ENCODE measurements at regions not wholly inside any gene's neighbourhood (a gene's known extent, or its start where the extent isn't known, plus 50 kb on each side); places are given as distances from the start of the nearest gene placed in this dataset.

DNA sequence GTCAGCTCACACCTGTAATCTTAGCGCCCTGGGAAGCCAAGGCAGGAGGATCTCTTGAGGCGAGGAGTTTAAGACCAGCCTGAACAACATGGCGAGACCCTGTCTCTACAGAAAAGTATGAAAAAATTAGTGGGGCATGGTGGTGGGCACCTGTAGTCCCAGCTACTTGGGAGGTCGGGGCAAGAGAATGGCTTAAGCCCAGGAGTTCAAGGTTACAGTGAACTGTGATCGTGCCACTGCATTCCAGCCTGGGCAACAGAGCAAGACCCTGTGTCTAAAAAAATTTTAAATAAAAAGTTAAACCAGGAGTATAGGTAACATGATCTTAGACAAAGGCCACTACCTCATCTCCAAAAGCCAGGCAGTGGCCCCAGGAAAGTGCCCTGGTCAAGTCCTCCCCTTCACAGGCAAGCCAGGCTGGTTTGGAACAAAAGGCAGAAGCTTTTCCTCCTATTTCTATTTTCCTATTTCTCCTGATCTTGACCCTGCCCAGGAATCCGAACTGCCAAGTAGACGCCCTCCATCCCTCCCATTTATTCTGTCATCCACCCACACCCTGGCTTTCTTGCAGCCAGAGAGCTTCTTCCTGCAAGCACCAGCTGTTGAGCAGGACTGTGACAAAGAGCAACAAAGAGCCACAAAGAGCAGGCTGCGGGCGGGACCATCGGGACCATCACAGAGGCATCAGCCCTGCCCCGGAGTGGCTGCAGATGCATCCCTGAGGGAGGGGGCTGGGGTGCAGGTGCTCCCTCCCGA, 149.9 kb upstream of the AFDN start (continued):
- no peak for TF ChIP-seq ZFX (CRISPR knock-in tag; IDR thresholded peaks at IDR 0.05; ENCODE audit: low read depth)
- no peak for TF ChIP-seq CBX5 (CRISPR knock-in tag; IDR thresholded peaks at IDR 0.05; ENCODE audit: borderline replicate concordance)
- TF ChIP-seq SIN3B (IDR thresholded peaks at IDR 0.05; ENCODE audit: low read length): no peak
- TF ChIP-seq POGZ (CRISPR knock-in tag; IDR thresholded peaks at IDR 0.05): peak; percentile 46; the same call in 1 of the 2 replicates
- TF ChIP-seq, protein P1, sequence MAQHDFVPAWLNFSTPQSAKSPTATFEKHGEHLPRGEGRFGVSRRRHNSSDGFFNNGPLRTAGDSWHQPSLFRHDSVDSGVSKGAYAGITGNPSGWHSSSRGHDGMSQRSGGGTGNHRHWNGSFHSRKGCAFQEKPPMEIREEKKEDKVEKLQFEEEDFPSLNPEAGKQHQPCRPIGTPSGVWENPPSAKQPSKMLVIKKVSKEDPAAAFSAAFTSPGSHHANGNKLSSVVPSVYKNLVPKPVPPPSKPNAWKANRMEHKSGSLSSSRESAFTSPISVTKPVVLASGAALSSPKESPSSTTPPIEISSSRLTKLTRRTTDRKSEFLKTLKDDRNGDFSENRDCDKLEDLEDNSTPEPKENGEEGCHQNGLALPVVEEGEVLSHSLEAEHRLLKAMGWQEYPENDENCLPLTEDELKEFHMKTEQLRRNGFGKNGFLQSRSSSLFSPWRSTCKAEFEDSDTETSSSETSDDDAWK (CRISPR knock-in tag; IDR thresholded peaks at IDR 0.05): no peak
- no peak for TF ChIP-seq ZNF549 (CRISPR knock-in tag; IDR thresholded peaks at IDR 0.05)
- TF ChIP-seq, protein P2, sequence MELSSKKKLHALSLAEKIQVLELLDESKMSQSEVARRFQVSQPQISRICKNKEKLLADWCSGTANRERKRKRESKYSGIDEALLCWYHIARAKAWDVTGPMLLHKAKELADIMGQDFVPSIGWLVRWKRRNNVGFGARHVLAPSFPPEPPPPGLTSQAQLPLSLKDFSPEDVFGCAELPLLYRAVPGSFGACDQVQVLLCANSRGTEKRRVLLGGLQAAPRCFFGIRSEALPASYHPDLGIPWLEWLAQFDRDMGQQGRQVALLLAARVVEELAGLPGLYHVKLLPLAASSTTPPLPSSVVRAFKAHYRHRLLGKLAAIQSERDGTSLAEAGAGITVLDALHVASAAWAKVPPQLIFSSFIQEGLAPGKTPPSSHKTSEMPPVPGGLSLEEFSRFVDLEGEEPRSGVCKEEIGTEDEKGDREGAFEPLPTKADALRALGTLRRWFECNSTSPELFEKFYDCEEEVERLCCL (CRISPR knock-in tag; IDR thresholded peaks at IDR 0.05; ENCODE audit: borderline replicate concordance): no peak
- no peak for TF ChIP-seq SP140L (CRISPR knock-in tag; IDR thresholded peaks at IDR 0.05; ENCODE audit: borderline replicate concordance)
- TF ChIP-seq, protein P3, sequence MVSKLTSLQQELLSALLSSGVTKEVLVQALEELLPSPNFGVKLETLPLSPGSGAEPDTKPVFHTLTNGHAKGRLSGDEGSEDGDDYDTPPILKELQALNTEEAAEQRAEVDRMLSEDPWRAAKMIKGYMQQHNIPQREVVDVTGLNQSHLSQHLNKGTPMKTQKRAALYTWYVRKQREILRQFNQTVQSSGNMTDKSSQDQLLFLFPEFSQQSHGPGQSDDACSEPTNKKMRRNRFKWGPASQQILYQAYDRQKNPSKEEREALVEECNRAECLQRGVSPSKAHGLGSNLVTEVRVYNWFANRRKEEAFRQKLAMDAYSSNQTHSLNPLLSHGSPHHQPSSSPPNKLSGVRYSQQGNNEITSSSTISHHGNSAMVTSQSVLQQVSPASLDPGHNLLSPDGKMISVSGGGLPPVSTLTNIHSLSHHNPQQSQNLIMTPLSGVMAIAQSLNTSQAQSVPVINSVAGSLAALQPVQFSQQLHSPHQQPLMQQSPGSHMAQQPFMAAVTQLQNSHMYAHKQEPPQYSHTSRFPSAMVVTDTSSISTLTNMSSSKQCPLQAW (CRISPR knock-in tag; IDR thresholded peaks at IDR 0.05): no peak
- TF ChIP-seq, protein P4, sequence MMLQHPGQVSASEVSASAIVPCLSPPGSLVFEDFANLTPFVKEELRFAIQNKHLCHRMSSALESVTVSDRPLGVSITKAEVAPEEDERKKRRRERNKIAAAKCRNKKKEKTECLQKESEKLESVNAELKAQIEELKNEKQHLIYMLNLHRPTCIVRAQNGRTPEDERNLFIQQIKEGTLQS (CRISPR knock-in tag; IDR thresholded peaks at IDR 0.05): no peak
- TF ChIP-seq ZNF460 (CRISPR knock-in tag; IDR thresholded peaks at IDR 0.05; ENCODE audit: borderline replicate concordance): peak; percentile 83
- no peak; the same call in 1 of the 2 replicates for TF ChIP-seq BRD4 (CRISPR knock-in tag; IDR thresholded peaks at IDR 0.05)
- TF ChIP-seq, protein P5, sequence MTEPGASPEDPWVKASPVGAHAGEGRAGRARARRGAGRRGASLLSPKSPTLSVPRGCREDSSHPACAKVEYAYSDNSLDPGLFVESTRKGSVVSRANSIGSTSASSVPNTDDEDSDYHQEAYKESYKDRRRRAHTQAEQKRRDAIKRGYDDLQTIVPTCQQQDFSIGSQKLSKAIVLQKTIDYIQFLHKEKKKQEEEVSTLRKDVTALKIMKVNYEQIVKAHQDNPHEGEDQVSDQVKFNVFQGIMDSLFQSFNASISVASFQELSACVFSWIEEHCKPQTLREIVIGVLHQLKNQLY (CRISPR knock-in tag; IDR thresholded peaks at IDR 0.05): 0 out of 2 replicates have a peak, but pooled peaks have one; percentile 19
- peak; percentile 93 for TF ChIP-seq ZNF263 (CRISPR knock-in tag; IDR thresholded peaks at IDR 0.05)
- 0 out of 2 replicates have a peak, but pooled peaks have one; percentile 24 for TF ChIP-seq NFATC3 (CRISPR knock-in tag; IDR thresholded peaks at IDR 0.05)
- TF ChIP-seq ZNF296 (CRISPR knock-in tag; conservative IDR thresholded peaks at IDR 0.05): no peak
- no peak for TF ChIP-seq RARA (CRISPR knock-in tag; IDR thresholded peaks at IDR 0.05)
- TF ChIP-seq ZNF530 (CRISPR knock-in tag; IDR thresholded peaks at IDR 0.05; ENCODE audit: low read depth): no peak
- TF ChIP-seq ZNF136 (CRISPR knock-in tag; IDR thresholded peaks at IDR 0.05; ENCODE audit: low read depth): peak; percentile 24; the same call in 1 of the 2 replicates
- TF ChIP-seq NFE2 (CRISPR knock-in tag; IDR thresholded peaks at IDR 0.05): no peak
- 0 out of 2 replicates have a peak, but pooled peaks have one; percentile 52 for TF ChIP-seq SALL1 (CRISPR knock-in tag; IDR thresholded peaks at IDR 0.05)
- TF ChIP-seq, protein P6, sequence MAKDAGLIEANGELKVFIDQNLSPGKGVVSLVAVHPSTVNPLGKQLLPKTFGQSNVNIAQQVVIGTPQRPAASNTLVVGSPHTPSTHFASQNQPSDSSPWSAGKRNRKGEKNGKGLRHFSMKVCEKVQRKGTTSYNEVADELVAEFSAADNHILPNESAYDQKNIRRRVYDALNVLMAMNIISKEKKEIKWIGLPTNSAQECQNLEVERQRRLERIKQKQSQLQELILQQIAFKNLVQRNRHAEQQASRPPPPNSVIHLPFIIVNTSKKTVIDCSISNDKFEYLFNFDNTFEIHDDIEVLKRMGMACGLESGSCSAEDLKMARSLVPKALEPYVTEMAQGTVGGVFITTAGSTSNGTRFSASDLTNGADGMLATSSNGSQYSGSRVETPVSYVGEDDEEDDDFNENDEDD (CRISPR knock-in tag; IDR thresholded peaks at IDR 0.05; ENCODE audit: borderline replicate concordance): no peak
- no peak for TF ChIP-seq KAT2B (IDR thresholded peaks at IDR 0.05; ENCODE audit: borderline replicate concordance, low read depth, low read length)
